ENCODE measurements at regions not wholly inside any gene's neighbourhood (a gene's known extent, or its start where the extent isn't known, plus 50 kb on each side); places are given as distances from the start of the nearest gene placed in this dataset.
A peak's percentile ranks its signal among the peaks of the same experiment; 100 is the strongest.

- Mint-ChIP-seq H3K4me1 (ENCODE audit: low read depth, unreplicated experiment) (peaks cover 1% of the 10 kb centered on the region), H3K27me3 (ENCODE audit: low read depth, unreplicated experiment) (peaks cover 5% of the 10 kb centered on the region), H3K36me3 (ENCODE audit: low read depth, unreplicated experiment) (no peaks in the 10 kb centered on the region), H3K27ac (ENCODE audit: unreplicated experiment) (no peak overlapping the region), H3K9me3 (ENCODE audit: unreplicated experiment) (no peaks in the 10 kb centered on the region), H3K4me3 (ENCODE audit: unreplicated experiment) (no peak overlapping the region)
- Histone ChIP-seq H4K20me1 (ENCODE audit: insufficient read depth, low read length) (no peaks in the 10 kb centered on the region), H2AFZ (ENCODE audit: low read depth, low read length) (peak overlapping the region; percentile 15), H3K9ac (ENCODE audit: low read length) (no peak overlapping the region), H3K4me2 (ENCODE audit: low read length) (peak overlapping the region; percentile 80), H3K79me2 (ENCODE audit: insufficient read depth, low read length) (no peaks in the 10 kb centered on the region), H3K4me3 (ENCODE audit: insufficient read depth, low read depth, low read length) (no peak overlapping the region), H3K4me1 (ENCODE audit: insufficient read depth, low read length) (peaks cover 6% of the 10 kb centered on the region), H3K36me3 (ENCODE audit: insufficient read depth, low read length) (no peaks in the 10 kb centered on the region), H3K27ac (ENCODE audit: low read depth, low read length) (no peak overlapping the region), H3K9me3 (ENCODE audit: insufficient read depth, low read depth, low read length) (no peaks in the 10 kb centered on the region), H3K27me3 (ENCODE audit: insufficient read depth, low read length) (peaks cover 6% of the 10 kb centered on the region)
- TF ChIP-seq CTCF (IDR thresholded peaks at IDR 0.05; ENCODE audit: insufficient read depth, low read depth, low read length) = peak; percentile 29
- no peak for TF ChIP-seq EZH2 (IDR thresholded peaks at IDR 0.05; ENCODE audit: insufficient read depth, low read length)
- DNase-seq (ENCODE audit: low read depth) (no peak), FAIRE-seq (no peak)
Measured at GRCh38 chr10:76632767-76633051, 1004.9 kb downstream of the KCNMA1 start.

DNA sequence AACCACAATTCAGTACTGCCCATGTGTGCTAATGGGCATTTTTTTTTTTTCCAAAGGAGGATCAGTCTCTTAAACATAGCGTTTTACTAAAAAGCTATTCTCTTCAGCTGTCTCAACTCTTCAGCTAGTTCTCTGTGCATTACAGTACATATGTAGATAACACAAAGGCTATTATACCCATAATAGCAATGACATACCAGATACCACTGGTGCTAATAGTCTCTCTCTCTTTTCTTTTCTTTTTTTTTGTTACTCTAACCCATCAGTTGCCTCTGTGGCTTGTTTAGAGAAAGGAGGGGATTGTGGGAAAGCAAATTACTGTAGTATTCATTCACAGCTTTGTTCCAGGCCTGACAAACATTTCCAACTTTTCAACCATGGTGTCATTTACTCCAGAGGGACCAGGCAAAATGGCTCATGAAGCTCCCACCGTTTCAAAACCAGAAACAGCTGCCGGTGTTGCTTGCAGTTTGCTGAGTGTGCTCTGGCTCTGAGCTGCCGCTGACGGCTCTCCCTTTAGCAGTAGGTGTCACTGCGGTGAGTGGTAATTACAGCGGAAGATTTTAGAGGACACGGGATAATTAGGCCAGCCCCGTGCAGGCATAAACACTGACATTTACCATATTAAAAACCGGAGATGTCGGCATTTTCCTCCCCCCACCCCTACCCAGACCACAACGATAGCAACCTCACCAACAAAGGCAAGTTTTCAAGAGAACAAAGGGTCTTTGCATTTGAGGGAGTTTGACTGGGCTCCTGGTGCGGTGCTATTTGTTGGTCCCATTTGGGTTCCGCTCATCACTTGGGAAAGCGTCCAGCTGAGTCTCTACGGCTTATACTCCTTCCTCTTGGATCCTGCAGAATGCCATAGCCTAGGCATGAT is 1005.5 kb downstream of the KCNMA1 start:
- no peaks in the 10 kb centered on the region for H3K79me2 ChIP-seq (ENCODE audit: insufficient read depth, low read length)
- peaks cover 6% of the 10 kb centered on the region for H3K27me3 ChIP-seq (ENCODE audit: insufficient read depth, low read length)
- DNase-seq (ENCODE audit: low read depth) = no peak
- no peaks in the 10 kb centered on the region for H3K9me3 ChIP-seq (ENCODE audit: insufficient read depth, low read depth, low read length)
- H4K20me1 ChIP-seq (ENCODE audit: insufficient read depth, low read length) = no peaks in the 10 kb centered on the region
- no peak for TF ChIP-seq CTCF (IDR thresholded peaks at IDR 0.05; ENCODE audit: insufficient read depth, low read depth, low read length)
- TF ChIP-seq EZH2 (IDR thresholded peaks at IDR 0.05; ENCODE audit: insufficient read depth, low read length) = no peak
- no peak overlapping the region for H3K27ac ChIP-seq (ENCODE audit: low read depth, low read length)
- no peak overlapping the region for H3K9ac ChIP-seq (ENCODE audit: low read length)
- peak overlapping the region; percentile 15 for H2AFZ ChIP-seq (ENCODE audit: low read depth, low read length)
- H3K27me3 Mint-ChIP-seq (ENCODE audit: low read depth, unreplicated experiment) = peaks cover 5% of the 10 kb centered on the region
- H3K4me3 Mint-ChIP-seq (ENCODE audit: unreplicated experiment) = no peak overlapping the region
- no peaks in the 10 kb centered on the region for H3K9me3 Mint-ChIP-seq (ENCODE audit: unreplicated experiment)
- peaks cover 1% of the 10 kb centered on the region for H3K4me1 Mint-ChIP-seq (ENCODE audit: low read depth, unreplicated experiment)
- peaks cover 6% of the 10 kb centered on the region for H3K4me1 ChIP-seq (ENCODE audit: insufficient read depth, low read length)
- FAIRE-seq = no peak
- H3K36me3 ChIP-seq (ENCODE audit: insufficient read depth, low read length) = no peaks in the 10 kb centered on the region
- no peak overlapping the region for H3K27ac Mint-ChIP-seq (ENCODE audit: unreplicated experiment)
- H3K4me2 ChIP-seq (ENCODE audit: low read length) = peak overlapping the region; percentile 80
- H3K4me3 ChIP-seq (ENCODE audit: insufficient read depth, low read depth, low read length) = no peak overlapping the region
- H3K36me3 Mint-ChIP-seq (ENCODE audit: low read depth, unreplicated experiment) = no peaks in the 10 kb centered on the region

DNA sequence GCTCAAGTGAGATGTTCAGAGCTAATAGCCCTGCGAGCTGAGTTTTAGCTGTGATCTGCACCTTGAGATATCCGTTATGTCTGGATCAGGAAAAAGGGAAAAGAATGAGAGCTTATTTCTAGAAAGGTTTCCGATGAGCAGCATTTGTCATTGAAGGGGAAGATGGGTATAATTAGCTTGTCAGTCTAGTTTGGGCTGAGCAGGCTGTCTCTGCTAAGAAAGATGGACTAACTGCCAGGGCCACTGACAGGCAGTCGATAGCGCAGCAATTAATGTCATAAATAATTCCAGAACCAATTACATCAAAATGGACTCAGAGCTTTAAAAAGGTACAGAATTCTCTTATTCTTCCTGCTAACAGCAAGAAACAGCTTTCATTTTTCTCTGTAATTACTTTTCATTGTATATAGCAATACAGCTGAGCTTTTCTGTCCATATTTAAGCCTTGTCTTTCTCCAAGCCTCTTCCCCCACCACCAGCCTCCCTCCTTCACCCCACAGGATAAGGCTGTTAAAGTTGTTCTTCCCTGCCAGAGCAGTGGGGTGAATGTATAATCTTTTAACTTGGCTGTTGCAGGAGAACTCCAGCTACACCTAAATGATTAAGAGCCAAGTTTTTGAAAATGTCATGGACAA is 1006.5 kb downstream of the KCNMA1 start:
- Histone ChIP-seq H3K27ac (ENCODE audit: low read depth, low read length) (no peak overlapping the region), H3K4me3 (ENCODE audit: insufficient read depth, low read depth, low read length) (no peak overlapping the region), H3K4me2 (ENCODE audit: low read length) (no peak overlapping the region), H3K79me2 (ENCODE audit: insufficient read depth, low read length) (no peaks in the 10 kb centered on the region), H3K4me1 (ENCODE audit: insufficient read depth, low read length) (peaks cover 6% of the 10 kb centered on the region), H3K27me3 (ENCODE audit: insufficient read depth, low read length) (peaks cover 6% of the 10 kb centered on the region), H4K20me1 (ENCODE audit: insufficient read depth, low read length) (no peaks in the 10 kb centered on the region), H2AFZ (ENCODE audit: low read depth, low read length) (no peak overlapping the region), H3K36me3 (ENCODE audit: insufficient read depth, low read length) (no peaks in the 10 kb centered on the region), H3K9me3 (ENCODE audit: insufficient read depth, low read depth, low read length) (no peaks in the 10 kb centered on the region), H3K9ac (ENCODE audit: low read length) (no peak overlapping the region)
- FAIRE-seq = no peak
- TF ChIP-seq CTCF (IDR thresholded peaks at IDR 0.05; ENCODE audit: insufficient read depth, low read depth, low read length) (no peak), EZH2 (IDR thresholded peaks at IDR 0.05; ENCODE audit: insufficient read depth, low read length) (no peak)
- Mint-ChIP-seq H3K27me3 (ENCODE audit: low read depth, unreplicated experiment) (peaks cover 5% of the 10 kb centered on the region), H3K4me1 (ENCODE audit: low read depth, unreplicated experiment) (peaks cover 1% of the 10 kb centered on the region), H3K27ac (ENCODE audit: unreplicated experiment) (no peak overlapping the region), H3K4me3 (ENCODE audit: unreplicated experiment) (no peak overlapping the region), H3K9me3 (ENCODE audit: unreplicated experiment) (no peaks in the 10 kb centered on the region), H3K36me3 (ENCODE audit: low read depth, unreplicated experiment) (no peaks in the 10 kb centered on the region)
- DNase-seq (ENCODE audit: low read depth) = no peak
